HG02623 (cell line): ENCODE measurements at regions not wholly inside any gene's neighbourhood (a gene's known extent, or its start where the extent isn't known, plus 50 kb on each side); places are given as distances from the start of the nearest gene placed in this dataset.

Experiments
- ATAC-seq: cut with Tn5 transposase; IDR thresholded peaks from one replicate; pipeline ENCODE4 v1.9.1; 2021; ENCODE audit warnings: moderate library complexity; ENCODE audit not compliant: unreplicated experiment

DNA sequence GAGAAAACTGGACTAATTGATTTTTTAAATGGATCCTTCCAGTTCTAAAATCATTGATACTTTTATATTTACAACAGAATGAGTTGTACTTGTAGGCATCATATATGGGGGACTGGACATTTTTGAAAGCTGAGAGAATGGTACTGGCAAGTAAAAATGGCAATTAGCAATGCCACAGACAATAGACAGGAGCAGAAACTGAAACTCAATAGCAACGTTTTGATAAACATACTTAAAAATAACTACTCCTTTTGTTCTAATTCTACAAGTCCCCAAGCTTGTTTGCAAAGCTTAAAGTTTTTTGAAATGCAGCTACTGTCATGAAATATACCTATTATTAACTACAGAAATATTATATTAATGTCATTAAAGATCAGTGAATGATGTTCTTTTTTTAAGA is 52.8 kb upstream of the FBXL7 start:
- ATAC-seq, result no peak

DNA sequence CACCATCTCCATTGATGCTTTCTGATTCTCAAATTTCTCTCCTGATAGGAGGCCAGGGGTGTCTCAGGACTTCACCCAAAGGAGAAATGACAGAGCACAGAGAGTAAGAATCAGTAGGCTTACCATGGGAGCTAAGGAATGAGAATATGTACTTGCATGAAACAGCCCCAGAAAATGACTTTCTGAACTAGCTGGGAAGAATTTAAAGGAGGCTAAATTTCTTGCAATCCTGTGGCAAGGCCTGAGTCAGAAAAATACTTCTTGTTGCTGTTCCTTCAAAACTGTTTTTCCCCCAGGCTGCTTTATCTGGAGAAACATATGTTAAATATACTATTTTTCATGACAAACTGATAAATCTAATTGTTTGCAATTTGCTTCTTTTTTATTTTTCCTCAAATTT is 53.4 kb upstream of the FBXL7 start:
- ATAC-seq, result no peak

DNA sequence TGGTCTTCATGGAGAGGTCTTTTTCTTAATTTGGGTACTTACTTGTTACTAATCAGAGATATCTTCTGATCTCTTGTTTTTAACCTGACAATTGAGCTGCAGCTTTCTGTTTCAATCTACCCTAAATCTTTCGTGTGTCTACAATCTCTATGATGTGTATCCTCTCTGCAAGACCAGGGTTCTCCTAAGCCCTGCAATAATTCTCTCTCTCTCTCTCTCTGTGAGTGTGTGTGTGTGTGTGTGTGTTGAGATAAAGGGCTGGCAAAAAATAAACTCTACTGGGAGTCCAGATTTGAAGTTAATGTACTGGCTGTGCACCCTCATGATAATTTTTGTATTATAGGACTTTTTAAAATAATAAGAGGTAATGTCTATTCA is 57.8 kb upstream of the FBXL7 start:
- ATAC-seq, result no peak

DNA sequence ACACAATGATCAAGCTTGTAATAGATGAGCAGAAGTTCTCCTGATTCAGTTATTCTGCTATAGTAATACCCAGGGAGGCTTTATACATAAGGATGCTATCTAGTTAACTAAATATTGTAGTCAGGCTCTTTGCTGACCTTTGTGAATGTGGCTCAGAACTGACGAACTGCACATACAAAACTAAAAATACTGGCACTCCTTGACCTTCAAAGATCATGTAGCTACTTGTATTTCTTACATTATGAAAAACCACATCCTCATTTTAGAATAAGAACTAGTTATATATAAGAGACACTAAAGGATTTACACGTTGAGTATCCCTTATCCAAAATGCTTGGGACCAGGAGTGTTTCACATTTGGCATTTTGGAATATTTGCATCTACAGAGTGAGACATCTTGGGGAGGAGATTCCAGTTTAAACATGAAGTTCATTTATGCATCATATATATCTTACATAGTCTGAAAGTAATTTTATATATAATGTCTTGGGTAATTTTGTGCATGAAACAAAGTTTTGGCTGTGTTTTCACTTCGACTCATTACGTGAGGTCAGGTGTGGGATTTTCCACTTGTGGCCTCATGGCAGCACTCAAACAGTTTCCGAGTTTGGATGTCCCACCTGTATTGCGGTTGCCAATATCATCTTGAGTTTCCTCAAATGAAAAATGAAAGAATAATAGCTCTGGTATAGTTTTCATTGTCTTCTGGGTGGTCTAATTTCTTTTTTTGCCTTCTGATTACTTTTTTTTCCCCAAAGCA is 58.4 kb upstream of the FBXL7 start:
- no peak for ATAC-seq

DNA sequence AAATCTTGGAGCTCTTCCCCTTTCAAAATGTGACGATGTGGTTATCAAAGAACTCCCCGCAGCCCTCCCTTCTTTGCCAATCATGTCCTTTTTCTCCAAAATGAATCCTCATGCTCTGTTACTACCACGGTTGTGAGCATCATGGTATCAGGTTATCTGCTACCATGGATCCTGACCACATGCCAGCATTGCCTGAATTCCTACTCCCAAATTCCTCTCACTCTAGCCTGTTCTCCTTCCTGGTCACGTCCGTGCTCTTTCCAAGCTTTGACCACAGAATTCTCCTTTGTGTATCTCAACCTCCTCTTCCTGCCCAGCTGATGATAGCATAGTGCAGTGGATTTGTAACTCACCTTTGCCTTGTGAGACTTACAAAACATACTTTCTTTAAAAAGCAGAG is 59.5 kb upstream of the FBXL7 start:
- no peak for ATAC-seq

DNA sequence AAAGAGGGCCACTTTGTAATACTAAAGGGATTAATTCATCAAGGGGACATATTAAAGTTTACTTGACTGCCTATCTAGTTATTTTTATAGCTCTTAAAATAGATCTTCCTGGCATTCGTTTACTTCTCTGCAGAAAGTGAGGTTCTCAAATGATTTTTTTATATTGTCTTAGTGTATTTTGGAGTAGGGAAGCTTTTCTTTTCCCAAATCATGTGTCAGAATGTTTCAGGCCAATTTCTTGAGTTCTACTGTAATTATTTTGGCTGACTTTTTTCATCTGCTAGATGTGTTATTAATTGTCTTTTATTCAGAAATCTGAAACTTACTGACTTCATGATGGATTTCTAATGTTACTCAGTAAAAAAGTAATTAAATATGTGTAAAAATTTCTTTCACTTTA is 60.2 kb upstream of the FBXL7 start:
- ATAC-seq, result no peak

DNA sequence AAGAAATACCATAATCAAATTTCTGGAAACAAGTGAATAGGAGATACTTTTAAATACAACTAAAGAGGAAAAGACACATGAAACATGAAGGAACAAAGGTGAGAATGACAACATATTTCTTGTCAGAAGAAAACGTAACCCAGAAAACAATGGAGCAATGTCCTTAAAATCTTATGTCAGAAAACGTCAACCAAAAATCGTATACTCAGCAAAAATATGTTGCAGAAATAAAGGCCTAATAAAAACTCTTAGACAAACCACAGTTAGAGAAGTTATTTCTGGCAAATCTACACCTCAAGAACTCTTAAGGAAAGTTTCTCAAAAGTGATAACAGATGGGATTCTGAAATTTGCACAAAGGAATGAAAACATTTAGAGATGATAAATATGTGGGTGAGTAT is 66.3 kb upstream of the FBXL7 start:
- ATAC-seq, result no peak

DNA sequence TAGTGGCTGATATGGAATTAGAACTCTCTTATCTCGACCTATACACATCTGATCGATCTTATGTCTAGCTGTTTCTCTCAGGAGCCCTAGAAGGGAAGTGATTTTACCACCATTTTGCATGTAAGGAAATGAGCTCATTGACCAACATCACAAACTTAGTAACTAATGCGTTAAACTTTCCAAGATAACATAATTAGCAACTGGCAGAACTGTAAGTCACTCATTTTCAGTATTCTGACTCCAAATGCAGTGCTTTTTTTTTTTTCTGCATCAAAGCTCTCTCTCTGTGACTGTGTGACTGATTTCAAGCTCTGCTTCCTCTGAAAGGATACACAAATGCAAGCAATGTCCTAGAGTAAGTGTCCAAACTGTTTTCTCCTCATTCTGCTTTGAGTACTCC is 68.1 kb upstream of the FBXL7 start:
- no peak for ATAC-seq

DNA sequence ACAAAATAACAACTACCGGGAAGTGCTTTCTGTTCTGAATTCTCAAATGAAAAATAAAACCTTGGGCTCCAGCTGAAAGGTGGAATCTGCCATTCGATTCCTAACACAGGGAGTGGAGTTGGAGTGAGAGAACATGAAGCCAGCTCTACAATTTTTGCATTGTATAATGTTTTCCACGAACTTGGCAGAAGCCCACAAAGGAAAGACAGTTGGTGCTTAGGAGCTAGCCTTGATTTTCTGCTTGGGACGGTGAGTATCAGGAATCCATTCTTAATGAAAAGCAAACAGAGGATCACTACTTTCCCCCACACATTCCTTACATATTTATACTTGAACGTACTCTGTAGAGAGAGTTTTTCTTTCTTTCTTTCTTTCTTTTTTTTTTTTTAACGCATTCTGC is 74.2 kb upstream of the FBXL7 start:
- no peak for ATAC-seq

DNA sequence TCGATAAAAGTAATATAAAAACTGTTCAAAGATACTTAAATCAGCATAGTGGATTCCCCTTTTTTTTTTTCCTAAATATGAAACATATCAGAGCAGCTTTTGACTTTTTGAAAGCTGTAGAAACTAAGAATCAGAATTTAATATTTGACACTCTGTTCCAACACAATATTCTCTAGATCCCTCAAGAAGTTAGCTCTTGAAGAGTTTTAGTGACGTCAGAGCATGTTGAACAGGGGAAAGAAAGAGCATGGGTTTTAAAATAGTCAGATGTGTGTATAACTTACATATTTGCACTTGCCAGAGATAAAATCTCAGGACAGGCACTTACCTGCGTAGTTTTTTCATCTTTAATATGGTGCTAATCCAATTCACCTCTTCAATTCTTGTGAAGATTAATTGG is 75.2 kb upstream of the FBXL7 start:
- ATAC-seq, result no peak

DNA sequence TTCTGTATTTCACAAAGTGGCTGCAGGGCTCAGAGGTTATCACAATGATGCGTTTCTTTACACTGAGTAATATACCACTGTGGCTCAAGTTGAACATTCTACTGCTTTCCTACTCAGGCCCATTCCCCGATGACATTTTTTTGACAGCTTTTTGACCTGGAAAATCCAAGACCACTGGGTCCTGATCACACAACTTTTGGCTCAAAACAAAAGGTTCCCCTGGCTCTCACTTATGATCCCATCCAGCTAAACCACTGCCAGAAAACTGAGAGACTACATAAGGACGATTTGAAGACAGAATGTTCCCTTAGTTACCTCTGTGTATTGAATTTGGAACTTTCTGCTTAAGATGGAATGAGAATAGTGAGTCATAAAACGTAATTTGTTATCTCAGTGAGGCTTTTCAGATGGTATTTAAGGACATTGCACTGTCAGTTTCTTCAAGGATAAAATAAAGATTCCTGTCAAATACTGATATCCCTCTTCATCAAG is 78.0 kb upstream of the FBXL7 start:
- ATAC-seq, result no peak

DNA sequence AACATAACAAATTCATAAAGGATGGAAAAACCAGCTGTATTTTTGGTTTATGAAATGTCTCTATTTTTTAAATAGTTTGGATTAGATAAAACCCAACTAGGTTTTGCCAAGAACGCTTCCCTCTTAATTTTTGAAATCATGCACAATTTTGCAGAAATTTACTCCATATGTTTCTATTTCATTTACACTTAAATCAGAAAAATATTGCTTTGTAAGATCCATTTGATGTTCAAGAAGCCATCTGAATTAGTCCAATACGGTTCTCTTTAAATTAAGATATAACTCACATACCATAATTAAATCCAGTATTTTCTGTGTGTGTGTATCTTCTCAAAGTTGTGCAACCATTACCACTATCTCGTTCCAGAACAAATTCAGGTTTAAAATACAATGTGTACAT is 78.6 kb upstream of the FBXL7 start:
- ATAC-seq, result no peak

DNA sequence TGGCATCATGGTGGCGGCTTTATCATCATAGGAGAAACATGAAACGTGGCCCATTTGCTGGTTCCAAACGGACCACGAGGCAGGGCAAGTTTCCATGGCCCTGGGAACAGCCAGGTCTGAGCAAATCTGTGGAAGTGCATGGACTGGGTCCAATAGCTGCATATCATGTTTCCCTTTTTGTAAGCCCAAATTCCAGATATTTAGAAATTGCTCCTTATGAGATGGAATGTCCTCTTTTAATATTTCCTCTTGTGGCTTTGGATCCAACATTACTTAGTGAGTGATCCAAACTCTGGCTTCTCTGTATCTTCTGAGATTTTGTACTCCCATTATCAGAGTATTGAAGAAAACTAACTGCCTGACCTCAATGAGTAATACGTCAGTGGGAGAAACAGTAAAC is 79.8 kb upstream of the FBXL7 start:
- ATAC-seq, result no peak

DNA sequence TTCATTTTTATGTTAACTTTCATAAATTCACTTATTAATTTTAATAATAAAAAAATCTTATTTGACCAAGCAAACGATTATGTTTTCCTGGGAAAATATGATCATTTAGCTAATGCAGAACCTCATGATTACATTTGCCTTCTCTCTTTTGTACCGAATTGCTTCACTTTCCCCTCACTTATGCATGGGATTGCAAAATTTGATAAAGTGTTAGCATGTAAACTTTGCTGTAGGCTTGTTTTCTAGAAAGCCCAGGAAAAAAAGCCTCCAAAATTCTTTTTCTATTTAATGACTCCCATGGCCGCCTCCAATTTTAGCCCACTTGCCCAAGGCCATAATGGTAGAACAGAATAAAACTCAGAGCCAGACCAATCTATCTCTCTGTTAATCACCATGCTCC is 82.8 kb upstream of the FBXL7 start:
- ATAC-seq, result no peak

DNA sequence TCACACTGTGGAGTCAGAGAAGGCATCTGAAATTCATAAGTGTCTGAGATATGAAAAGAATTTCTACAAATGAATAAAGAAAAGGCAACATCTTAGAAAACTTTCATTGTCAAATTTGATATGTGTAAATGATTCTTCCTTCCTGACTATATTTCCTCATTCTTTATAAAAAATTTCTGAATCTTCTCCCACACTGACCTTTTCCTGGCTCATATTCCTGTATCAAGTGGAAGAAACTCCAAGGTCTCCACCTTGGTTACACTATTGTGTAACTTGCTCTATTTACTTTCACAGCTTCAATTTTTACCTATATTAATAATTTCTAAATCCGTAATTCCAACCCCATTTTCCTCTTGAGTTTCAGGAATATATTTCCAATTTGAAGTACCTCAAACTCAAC is 93.5 kb upstream of the FBXL7 start:
- ATAC-seq, result no peak

DNA sequence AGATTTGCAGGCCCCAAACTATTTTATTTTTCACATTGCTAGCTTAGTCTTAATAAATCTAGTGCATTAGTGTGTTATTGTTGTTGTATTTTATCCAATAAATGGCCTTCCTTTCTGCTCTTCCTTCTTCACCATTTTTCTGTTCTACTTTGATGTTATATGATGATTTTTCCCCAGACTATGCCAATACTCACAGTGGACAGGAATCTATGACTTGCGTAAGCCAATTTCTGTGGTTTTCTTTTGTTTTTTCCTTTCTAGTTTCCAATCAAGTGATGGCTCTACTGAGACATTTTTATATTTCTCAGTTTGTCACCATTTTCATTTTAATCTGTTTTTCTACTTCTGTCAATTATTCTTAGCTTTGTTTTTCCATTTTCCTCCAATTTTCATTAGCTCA is 106.8 kb upstream of the FBXL7 start:
- ATAC-seq, result no peak

DNA sequence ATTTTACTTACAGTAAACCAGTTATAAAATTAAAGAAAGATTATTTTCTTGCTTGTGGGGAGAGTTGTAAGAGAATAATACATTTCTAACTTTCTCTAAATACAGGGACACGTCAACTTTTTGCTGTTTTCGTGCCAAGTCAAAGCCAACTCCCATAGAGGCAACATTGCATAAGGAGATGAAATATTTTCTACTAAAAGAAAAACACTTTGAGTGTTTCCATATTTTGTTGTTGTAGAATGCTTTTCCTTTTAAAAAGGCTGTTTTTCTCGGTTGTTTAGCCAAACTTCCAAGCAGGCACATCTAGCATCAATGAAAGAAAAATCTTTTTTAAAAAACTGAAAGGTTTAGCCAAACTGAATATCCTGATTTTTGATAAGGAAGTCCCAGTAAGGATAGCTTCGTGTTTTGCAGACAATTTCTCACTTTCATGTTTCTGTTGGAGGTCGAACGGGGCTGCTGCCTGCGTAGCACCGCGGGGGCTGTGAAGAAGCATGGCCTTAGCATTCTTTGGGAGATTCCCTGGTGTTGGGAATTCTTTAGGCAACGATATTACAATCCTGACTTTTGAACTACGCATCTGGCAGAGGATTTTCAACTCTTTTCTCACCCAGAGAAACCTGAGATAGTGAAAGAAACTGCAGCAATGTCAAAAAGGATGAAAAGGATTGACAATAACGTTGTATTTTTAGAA is 108.1 kb upstream of the FBXL7 start:
- no peak for ATAC-seq

DNA sequence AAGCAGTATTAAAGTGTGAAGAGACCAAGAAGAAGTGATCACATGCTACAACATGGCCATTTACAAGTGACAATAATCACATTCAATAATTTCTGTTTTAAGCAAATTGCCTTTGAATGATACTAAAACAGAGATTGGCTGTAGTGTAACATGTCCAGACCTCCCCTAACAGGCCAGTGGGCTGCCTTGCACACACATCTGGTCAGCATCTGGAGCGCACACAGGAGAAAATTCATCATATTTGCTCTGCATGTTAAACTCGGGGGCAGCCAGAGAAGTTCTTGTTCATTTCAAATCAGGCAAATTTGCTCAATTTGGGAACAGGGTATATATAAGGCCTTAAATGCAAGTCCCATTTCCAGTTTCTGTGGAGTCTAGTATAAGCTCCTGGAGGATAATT is 111.1 kb upstream of the FBXL7 start:
- ATAC-seq, result no peak

DNA sequence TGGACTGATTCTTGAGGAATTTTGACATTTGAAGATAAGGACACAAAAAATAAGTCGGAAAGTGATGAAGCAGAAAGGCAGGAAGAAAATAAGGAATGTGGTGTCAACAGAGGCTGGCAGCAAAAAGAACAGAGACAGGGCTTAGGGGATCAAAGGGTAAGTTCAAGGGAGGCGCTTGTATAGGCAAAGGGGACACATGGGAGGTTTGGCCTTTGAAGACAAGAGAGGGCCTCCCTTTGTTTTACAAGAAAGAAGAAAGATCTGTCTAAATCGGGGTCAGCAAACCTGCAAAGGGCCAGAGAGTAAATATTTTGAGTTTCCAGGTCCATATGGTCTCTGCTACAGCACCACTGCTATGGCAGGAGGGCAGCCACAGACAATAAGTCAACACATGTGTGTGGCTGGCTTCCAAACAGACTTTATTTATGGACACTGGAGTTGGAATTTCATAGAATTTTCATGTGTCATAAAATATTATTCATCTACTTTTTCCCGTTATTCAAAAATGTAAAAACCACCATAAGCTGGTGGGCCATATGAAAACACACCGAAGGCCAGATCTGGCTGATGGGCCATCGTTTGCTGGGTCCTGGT is 112.0 kb upstream of the FBXL7 start:
- no peak for ATAC-seq

DNA sequence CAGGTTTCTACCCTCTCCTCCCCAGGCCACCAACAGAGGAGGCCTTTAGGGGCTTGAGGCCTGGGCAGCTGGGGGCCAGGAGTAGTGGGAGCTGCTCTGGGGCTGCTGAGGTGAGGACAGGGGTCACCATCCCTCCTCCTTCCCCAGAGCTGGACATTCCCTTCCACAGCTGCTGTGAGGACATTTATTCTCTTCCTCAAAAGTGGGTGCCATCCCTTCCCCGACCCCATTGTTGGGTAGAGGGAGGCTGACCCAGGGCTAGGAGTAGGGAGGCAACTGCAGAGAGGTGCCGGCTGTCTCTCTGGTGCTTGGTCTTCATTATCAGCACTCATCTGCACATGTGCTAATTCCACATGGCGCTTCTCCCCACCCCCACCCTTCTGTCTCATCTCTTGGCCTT is 113.9 kb upstream of the FBXL7 start:
- ATAC-seq, result no peak

DNA sequence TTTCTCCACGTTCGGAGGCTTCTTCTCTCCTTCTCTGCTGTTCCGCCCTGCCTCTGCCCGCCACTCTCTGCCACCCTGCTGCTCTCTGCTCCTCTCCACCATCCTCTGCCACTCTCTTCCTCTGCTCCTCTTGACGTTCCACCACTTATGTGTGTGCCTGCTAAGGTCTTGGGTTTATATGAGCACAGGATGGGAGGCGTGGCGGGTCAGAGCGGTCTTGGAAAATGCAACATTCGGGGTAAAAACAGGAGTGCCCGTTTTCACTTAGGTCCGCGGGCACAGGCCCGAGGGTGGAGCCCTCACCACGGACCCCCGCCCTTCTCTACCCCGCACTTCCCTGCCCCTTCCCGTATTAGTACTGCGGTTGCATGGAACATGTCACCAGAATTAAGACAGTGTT is 114.4 kb upstream of the FBXL7 start:
- ATAC-seq, result no peak

DNA sequence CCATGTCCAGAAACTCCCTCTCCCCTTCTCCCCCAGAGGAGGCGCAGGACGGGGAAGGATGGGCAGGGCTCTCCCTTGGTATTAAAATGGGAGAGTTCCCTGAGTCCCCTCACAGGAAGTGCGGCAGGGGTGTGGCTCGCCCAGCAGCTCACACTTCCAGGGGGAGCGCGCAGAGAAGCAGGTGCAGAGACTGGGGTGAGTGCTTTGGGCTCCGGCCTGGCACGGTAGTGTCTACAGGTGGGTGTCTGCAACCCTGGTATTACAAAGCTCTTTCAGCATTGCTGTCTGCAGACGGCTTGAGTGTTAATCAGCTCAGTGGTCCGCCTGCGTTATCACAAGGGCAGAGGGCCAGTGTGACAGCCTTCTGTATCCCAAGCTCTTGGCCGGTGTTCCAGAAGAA is 114.9 kb upstream of the FBXL7 start:
- ATAC-seq, result no peak
